ENCODE measurements at regions not wholly inside any gene's neighbourhood (a gene's known extent, or its start where the extent isn't known, plus 50 kb on each side); places are given as distances from the start of the nearest gene placed in this dataset.
"Not testable (repeated sequence)": the region's sequence is repeated elsewhere in the genome, so short reads cannot be mapped to it uniquely, and the experiment has no call there.

- TF ChIP-seq CTCF (IDR thresholded peaks at IDR 0.05; ENCODE audit: insufficient read depth, low read depth, low read length), result no peak
- no peak overlapping the region for H3K4me3 ChIP-seq (ENCODE audit: low read depth, low read length)
- no peak for DNase-seq (ENCODE audit: low read depth)
Measured at GRCh38 chr1:68801440-68801839, 304.6 kb upstream of the DEPDC1 start.

- TF ChIP-seq CTCF (IDR thresholded peaks at IDR 0.05; ENCODE audit: insufficient read depth, low read depth, low read length), result no peak
- H3K4me3 ChIP-seq (ENCODE audit: low read depth, low read length), result no peak overlapping the region
- DNase-seq (ENCODE audit: low read depth), result no peak
Measured at GRCh38 chr1:68805097-68805641, 308.3 kb upstream of the DEPDC1 start.

- H3K4me3 ChIP-seq (ENCODE audit: low read depth, low read length), result no peak overlapping the region
- DNase-seq (ENCODE audit: low read depth), result no peak
- TF ChIP-seq CTCF (IDR thresholded peaks at IDR 0.05; ENCODE audit: insufficient read depth, low read depth, low read length), result no peak
Measured at GRCh38 chr1:68808351-68808750, 311.5 kb upstream of the DEPDC1 start.

- H3K4me3 ChIP-seq (ENCODE audit: low read depth, low read length), result no peak overlapping the region
- TF ChIP-seq CTCF (IDR thresholded peaks at IDR 0.05; ENCODE audit: insufficient read depth, low read depth, low read length), result no peak
- no peak for DNase-seq (ENCODE audit: low read depth)
Measured at GRCh38 chr1:68811806-68812205, 314.9 kb upstream of the DEPDC1 start.

- no peak for TF ChIP-seq CTCF (IDR thresholded peaks at IDR 0.05; ENCODE audit: insufficient read depth, low read depth, low read length)
- no peak for DNase-seq (ENCODE audit: low read depth)
- H3K4me3 ChIP-seq (ENCODE audit: low read depth, low read length), result no peak overlapping the region
Measured at GRCh38 chr1:68812333-68812732, 315.5 kb upstream of the DEPDC1 start.

- DNase-seq (ENCODE audit: low read depth), result no peak
- no peak overlapping the region for H3K4me3 ChIP-seq (ENCODE audit: low read depth, low read length)
- TF ChIP-seq CTCF (IDR thresholded peaks at IDR 0.05; ENCODE audit: insufficient read depth, low read depth, low read length), result no peak
Measured at GRCh38 chr1:68814067-68814466, 317.2 kb upstream of the DEPDC1 start.

GRCh38 chr1:68815632-68816031, 318.8 kb upstream of the DEPDC1 start:
- TF ChIP-seq CTCF (IDR thresholded peaks at IDR 0.05; ENCODE audit: insufficient read depth, low read depth, low read length), result no peak
- no peak for DNase-seq (ENCODE audit: low read depth)
- H3K4me3 ChIP-seq (ENCODE audit: low read depth, low read length), result no peak overlapping the region

GRCh38 chr1:68817505-68818210, 320.8 kb upstream of the DEPDC1 start:
- DNase-seq (ENCODE audit: low read depth); H3K4me3 ChIP-seq (ENCODE audit: low read depth, low read length): not testable (repeated sequence)
